MM.1S (cell line): ENCODE measurements at regions not wholly inside any gene's neighbourhood (a gene's known extent, or its start where the extent isn't known, plus 50 kb on each side); places are given as distances from the start of the nearest gene placed in this dataset.

Source experiments
- EZH2 ChIP-seq: fragments of 300-600 bp; sonication (generic); optimal IDR thresholded peaks from 2 replicates; pipeline ENCODE3; 2017; ENCODE audit warnings: low read depth, mild to moderate bottlenecking, antibody characterized with exemption, low read length, mixed read lengths
- TF ChIP-seq, protein P1 (sequence below): fragments of 300-600 bp; sonication (generic); IDR thresholded peaks from 2 replicates; pipeline ENCODE4 v1.5.1; 2016; ENCODE audit warnings: antibody characterized with exemption, low read length, mixed read lengths

DNA sequence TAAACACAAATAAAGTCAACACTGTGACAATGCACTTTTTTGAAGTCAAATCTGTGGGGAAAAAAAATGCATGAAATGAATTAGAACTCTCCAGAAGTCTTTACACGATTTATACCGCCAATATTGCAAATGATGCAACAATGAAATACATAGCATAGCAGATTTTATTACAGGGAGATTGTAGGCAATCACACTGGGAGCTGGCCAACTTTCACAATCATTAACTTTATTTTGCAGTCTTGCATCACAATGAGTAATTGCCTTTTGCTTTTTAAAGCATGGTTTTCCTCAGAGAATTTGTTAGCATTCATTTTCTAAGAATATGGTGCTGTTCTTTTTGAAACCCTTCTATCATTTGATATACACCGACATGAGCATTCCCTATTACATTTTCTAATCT is 366.4 kb upstream of the FSIP2 start:
- TF ChIP-seq, protein P1, sequence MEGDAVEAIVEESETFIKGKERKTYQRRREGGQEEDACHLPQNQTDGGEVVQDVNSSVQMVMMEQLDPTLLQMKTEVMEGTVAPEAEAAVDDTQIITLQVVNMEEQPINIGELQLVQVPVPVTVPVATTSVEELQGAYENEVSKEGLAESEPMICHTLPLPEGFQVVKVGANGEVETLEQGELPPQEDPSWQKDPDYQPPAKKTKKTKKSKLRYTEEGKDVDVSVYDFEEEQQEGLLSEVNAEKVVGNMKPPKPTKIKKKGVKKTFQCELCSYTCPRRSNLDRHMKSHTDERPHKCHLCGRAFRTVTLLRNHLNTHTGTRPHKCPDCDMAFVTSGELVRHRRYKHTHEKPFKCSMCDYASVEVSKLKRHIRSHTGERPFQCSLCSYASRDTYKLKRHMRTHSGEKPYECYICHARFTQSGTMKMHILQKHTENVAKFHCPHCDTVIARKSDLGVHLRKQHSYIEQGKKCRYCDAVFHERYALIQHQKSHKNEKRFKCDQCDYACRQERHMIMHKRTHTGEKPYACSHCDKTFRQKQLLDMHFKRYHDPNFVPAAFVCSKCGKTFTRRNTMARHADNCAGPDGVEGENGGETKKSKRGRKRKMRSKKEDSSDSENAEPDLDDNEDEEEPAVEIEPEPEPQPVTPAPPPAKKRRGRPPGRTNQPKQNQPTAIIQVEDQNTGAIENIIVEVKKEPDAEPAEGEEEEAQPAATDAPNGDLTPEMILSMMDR, result no peak
- no peak for TF ChIP-seq EZH2
